ENCODE measurements at regions not wholly inside any gene's neighbourhood (a gene's known extent, or its start where the extent isn't known, plus 50 kb on each side); places are given as distances from the start of the nearest gene placed in this dataset.

DNA sequence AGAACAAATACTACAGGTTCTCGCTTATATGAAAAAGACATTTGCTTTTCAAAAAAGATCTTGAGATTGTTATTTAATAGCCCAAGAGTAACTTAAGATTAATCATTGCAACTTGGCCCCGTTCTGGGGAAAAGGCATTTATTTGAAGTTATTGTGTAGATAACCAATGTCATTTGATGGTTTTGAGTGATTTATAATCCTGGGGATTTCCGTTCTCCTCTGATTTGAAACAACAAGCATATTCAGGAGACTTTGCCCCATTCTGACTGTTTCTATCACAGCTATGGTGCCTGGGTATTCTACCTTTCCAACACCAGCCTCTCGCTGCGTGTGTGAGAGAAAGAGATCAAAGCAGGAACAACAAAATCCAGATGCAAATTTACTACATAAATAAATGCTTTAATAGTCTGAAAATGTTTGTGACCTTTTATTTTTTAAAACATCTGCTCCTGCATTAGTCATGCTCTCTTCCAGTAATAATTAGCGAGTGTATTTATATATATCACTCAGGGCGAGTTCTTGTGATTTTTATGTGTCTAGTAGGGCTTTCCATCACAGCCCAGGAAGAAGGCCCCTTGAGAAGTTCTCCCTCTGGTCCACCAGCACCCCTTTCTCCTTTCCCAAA is 197.9 kb upstream of the FOXQ1 start:
- no peak for DNase-seq

DNA sequence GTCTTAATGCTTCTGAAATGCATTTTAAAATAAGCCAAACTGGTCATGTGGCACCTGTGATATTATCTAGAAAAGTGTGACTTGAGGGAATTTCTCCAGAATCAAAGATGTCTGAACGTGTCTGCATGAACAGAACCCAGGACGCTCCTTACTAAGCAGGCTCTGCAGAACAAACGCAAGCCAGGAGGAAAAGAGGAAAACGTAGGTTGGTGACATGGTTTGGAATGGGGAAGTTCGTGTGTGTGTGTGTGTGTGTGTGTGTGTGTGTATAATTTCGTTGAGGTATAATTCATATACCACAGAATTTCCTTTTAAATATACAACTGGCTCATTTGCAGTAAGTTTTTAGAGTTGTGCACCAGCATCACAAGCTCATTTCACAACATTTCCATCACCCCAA is 200.5 kb upstream of the FOXQ1 start:
- no peak for DNase-seq

DNA sequence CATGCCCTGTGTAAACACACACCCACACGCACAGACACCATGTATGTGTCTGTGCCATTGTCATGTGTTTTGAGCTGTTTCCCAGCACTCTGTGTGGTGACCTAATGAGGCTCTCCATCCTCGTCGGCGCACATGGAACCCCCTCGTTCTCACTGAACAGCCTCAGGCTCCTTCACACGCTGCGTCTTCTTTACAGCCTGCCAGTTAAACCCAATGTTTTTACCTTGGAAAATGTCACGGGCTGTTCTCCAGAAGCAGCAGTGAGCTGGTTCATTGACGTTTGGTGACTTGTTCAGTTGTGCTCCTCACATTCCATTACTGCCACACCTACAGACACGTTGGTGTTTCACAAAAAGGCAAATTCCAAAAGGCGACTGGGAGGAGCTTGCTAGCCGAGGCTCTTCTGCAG is 201.0 kb upstream of the FOXQ1 start:
- no peak for DNase-seq

DNA sequence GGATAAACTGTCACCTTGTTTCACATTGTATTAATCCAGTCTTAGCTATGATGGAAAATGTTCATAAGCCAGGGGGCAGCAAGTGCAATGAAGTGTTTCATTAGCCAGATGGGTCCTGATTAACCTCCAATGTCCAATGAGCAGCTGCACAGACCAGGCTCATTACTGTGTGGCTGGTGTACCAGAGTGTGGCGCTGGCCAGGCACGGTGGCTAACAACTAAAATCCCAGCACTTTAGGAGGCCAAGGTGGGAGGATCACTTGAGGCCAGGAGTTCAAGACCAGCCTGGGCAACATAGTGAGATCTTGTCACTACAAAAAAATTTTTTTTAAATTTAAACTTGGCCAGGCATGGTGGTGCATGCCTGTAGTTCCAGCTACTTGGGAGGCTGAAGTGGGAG is 201.7 kb upstream of the FOXQ1 start:
- DNase-seq: no peak

DNA sequence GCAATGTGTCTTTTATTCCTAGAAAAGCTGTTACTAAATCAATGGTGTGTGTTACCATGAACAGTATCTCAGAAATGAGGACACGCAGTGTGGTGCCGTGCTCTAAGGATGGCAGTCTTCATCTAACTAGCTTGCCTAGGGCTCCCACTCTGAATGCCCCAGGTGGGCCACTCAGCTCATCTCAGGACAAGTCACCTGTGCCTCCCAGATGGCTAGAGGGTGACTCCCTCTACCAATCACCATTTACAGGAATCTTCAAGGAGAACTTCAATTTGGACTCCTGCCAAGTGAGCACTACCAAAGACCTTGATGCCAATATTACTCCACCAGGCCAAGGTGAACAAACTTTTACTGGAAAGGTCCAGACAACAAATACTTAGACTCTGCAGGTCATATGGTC is 202.8 kb upstream of the FOXQ1 start:
- no peak for DNase-seq

DNA sequence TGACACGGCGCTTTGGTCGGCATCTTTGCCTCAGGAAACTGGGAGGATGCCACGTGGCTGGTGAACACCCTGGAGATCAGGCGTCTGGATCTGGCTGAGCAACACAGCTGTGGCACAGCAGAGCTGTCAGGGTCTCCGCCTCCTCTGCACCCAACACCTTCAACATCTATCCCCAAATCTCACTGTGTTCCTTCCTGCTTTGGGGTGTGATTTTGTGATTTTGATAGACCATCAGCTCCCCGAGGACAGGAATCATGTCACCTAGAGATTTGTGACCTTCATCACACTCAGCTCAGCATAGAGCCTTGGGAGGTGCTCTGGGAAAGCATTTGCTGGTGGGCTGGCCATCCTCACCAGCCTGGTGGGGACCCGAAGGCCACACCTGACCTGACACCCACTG is 203.7 kb upstream of the FOXQ1 start:
- DNase-seq: no peak

DNA sequence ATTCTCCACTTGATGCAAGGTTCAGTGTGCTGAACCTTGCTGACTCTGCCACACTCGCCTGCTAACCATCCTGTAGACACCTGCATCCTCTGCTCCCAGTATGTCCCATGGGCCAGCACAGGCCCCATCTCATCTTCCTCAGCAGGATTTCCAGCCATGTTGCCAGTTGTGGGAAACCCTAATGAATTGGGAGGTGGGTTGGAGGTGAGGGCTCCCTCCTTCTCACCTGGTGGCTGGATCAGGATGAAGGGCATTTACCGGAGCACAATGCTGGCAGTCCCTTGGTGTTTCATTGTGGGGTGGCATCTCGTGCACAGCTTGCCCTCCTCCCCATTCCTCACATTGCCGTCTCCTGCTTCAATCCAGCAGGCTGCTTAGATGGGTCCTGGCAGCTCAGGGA is 204.3 kb upstream of the FOXQ1 start:
- no peak for DNase-seq

DNA sequence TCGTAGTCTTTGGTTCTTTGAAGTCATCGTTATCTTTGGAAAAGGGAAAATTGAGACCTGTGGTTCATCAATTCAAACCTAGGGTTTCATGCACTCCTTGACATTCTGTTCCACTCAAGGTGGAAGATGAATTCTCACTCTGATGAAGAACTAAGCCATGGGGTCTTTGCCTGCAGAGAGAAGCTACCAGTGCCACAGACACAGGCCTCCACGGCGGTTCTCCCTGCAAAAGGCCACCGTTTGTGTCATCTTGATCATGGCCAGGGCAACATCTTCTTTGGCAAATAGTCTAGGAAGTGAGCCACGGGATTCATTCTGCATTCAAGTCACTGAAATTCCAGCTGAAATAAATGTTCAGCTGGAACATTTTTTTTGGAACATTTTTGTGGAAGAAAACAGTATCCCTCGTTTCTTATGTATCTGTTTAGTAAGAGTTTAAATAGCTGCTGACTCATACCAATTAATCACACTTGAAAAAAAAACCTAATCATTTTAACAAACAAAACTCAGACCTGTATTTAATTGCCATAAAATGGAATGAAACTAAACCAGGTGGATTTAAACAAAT is 206.0 kb upstream of the FOXQ1 start:
- DNase-seq: no peak

DNA sequence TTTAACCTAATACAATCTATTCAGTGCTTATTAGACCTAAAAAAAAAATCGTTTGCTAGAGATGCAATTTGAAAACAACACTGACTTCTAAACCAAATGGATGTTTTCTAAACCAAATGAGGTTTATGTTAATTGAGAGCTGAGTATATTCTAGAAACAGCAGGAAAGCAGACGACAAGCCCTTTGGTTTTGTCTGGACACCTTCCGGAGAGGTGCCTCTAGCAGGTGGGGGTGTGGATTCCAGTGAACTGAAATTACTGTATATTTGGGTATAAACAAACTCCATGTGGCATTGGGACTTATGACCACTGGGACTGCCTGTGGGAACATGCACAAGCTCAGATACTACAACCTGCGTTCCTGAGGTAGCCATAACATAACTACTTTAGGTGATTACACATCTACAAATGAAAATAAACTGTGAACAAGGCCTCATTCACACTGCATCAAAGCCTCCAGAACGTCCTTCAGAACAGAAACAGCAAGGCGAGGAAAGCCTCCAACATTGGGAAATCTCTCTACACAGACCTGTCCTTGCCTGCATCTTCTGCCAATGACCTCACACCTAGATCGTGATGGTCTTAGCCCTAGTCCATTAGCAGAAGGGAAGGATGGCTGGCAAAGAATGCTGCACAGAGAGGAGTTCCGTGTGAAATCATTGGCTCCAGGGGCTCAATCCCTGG is 206.8 kb upstream of the FOXQ1 start:
- DNase-seq: no peak

DNA sequence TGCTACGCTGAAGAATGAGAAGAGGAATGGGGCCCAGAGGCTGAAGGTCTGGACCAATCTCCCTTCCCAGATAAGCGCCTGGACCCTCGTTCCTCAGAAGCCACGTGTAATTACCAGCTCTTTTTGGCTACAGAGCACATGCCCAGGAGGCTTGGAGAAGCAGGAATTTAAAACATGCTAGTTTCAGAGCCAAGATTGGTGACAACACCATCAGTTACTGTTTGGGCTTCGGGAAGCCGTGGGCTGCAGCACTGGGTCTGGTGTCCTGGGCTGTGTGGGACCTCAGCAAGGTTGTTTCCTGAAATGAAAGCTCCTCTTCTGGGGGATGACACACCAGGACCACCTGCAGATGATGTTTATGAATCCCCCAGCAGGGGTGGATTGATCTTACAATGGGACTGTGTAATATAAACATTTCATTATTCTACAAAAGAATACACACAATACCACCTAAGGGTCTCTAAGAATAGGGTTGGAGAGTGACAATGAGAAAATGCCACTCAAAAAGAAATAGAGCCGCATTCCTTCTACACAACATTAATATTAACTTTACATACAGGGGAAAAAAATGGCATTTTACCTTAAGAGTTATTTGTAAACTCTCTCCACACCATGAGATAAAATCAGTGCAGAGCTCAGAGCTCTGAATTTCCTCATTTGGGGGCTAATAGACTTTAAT is 207.8 kb upstream of the FOXQ1 start:
- DNase-seq: no peak

DNA sequence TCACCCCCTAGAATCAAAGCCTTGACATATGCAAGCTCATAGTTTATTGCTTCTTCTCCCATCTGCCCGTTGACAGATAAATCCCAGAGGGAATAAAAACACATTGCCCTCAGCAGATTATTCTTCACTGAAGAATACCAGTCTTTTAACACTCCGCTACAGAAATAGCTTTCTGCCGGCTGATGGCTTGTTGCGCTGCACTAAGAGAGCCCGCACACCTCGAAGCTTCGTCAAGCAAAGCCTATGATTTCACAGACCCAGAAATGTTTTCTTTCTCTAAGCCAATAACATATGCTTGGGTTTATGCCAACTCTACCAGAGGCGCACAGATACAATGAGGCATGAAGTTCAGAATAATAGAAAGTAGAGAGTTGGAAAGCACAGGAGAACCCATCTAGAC is 208.9 kb upstream of the FOXQ1 start:
- DNase-seq: no peak

DNA sequence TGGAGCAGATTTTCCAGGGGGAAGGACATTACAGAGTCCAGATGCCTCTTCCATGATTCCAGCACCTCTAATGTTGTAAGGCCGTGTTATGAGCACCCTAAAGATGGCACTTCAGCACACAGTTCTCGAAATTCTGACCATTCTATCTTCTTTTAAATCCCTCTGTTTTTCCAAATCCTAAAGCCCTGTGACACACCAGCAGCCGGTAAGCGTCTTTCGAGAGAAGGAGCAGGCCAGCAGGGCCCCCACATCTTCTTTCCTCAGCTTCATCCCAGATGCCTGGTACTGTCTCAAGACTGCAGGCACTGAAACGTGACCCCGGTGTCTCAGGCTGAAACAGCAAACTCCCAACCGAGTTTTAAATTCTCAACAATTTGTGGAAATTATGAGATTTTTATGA is 211.6 kb upstream of the FOXQ1 start:
- DNase-seq: no peak

DNA sequence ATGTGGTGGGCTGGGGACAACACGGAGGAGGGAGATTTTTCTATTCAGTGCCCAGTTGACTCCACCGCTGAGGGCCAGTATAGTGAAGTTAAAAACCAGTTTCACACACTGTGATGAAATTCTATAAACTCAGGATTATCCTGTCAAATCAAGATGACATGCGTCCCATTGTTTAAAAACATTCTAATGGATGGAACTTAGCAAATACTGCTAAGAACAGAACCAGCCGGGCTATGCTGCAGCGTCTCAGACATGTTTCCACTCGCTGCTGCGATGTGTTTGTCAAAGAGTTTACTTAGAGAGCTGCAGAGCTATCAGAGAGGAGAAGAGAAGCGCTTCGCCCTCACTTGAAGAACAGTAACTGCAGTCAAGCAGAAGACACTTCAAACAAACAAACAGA is 212.6 kb upstream of the FOXQ1 start:
- no peak for DNase-seq

DNA sequence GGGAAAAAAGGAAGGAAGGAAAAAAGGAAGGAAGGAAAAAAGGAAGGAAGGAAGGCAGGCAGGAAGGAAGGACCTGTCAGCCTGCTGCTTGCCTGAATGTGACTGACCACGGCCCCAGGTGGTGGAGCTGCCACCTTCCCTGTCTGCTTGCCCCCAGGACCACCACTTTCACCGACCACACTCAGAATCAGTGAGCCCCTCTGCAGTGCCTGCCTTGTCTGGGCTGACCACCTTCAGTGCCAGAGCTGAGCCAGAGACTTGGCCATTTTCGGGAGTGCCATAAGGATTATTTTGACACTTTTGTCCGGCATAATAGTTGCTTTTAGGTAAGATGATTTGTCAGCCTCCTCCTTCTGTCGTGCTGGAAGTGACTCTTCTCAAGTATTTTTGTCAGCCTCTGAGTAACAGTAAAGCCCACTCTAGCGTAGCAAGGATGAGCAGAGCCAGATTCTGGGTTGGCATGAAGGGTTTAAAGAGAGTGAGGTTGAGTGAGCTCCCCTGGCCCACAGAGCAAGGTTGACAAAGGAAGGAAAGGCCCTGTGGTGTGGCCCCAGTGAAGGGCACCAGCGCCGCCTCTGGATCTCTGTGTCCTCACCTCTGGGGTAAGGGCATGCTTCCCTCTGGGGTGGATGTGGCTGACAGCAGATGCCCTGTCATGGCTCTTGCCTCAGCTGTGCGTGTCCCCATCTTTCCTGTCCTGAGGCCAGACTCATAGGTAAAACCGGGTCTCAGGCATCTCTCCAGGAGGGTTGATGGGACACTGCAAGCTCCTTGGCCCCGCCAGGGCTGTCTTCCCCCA is 214.7 kb upstream of the FOXQ1 start:
- DNase-seq: no peak

DNA sequence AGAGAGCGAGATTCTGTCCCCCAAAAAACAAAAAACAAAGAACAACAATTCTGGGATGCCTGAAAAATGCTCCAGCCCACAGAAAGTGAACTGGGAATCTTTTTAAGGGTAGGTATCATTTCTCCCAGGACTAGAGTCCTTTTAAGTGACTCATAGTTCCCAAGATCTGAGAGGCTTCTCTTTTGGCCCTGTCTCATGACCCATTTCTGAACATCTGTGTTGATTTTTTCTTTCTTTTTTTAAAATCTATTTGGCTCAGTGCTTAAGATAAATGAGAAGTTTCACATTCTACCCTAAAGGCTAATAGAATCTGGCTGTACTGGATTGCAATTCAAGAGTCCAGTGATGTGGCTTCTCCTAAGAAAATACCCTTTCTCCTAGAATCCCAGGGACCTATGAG is 217.6 kb upstream of the FOXQ1 start:
- no peak for DNase-seq

DNA sequence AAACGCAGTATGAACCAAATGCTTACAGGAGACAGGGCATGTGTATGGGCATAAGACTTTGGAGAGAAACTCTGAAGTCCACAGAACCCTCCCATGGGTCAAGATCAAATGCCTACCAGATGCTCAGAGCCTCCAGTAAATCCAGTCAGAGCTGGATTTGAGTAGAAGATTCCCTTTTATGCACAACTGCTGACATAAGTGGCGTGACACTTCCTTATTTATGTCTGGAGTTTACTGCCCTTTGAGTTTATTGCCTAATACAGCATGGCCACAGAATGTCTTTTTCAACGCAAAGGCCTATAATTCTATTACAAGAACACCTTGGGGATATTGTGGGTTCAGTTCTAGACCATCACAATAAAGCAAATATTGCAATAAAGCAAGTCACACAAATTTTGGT is 220.0 kb upstream of the FOXQ1 start:
- no peak for DNase-seq

DNA sequence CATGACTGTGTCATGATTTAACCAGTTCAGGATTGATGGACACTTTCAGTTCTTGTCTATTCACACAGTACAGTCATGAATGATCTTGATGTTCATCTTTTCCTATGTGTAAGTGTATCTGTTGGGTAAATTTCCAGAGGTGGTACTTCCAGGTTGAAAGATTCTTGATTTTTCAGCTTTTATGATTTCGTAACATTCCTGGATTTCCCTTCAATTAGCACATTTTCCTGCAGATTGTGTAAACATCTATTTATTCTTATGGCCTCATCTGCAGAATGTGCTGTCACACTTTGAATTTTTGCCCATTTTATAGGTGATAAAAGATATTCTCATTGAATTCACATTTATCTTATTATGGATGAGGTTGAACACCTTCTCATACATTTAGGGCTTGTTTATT is 222.0 kb upstream of the FOXQ1 start:
- DNase-seq: no peak

DNA sequence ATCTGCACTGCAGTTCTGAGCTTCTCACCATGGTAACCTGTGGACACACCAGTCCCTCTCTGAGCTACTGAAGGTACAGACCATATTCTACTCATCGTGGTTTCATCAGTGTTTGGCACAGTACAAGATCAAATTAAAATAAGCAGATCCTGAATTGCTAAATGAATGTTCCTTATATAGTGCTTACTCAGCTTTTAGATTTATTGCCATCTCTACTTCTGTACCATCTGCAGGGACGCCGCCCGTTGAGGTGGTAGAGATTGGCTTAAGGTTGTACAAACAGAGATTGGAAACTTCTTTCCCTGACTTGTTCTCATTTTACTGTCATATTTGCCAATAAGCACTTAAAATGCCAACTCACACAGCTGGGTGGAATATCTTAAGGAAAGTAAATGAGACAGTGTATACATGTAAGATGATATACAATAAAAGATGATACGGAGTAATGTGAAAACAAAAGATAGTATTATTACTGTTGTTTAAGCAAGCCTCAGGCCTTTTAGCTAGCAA is 223.4 kb upstream of the FOXQ1 start:
- no peak for DNase-seq

DNA sequence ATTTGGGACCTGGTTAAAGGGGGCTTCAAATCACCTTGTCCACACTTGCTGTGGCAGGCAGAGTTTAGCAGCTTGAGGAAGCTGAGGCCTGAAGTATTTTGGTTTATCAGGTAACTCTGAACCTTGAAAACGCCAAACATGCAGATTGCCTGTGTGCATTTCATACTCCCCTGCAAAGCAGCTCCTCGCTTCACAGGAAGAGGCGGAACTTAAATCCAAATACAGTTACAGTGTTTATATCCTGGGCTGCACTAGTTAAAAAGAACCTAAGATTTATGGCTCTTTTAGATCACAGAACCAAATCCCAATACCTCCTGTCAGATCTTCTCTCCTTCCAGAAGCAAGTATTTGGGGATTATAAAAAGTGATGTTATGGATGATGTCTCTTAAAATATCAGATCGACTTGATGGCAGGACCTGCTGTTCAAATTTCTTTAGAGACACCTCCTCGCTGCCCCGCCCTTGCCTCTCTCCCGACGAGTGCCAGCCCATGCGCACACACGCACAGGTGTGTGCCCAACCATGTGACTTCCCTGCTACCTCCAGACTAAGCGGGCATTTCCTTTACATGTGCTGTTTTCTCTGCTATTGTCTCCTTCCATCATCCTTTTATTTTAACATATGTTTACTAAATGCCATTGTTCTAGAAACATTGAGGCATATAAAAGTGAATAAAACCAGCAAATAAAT is 224.6 kb upstream of the FOXQ1 start:
- no peak for DNase-seq

DNA sequence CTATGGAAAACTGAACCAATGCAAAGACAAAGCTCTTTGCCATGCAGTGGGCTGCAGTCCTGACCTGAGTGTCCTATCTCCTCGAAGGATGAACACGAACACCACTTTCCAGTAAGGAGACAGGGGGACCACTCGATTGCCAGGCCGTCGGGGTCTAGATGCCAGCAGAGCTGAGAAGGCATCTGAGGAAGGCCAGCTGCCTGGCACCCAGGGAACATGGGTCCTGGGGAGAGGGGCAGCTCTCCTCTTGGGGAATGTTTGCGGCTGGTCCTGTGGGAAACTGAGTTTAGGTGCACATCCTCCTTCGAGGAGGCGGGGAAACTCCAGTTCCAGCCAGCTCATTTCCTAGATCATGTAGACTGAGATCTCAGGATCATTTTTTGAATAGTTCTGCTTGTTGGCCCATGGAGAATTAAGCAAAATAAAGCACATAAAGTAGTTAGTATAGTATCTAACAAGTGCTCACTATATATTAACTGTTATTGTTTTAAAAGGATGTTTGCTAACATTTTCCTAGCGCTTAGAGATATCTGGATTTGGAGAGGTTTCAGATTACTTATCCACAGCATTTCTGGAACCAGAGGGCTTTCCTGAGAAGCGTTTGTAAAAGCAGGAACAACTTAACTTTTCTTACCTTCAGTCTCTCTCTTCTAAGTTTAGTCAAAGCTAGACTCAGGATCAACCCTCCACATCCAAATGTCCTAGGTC is 225.3 kb upstream of the FOXQ1 start:
- no peak for DNase-seq

DNA sequence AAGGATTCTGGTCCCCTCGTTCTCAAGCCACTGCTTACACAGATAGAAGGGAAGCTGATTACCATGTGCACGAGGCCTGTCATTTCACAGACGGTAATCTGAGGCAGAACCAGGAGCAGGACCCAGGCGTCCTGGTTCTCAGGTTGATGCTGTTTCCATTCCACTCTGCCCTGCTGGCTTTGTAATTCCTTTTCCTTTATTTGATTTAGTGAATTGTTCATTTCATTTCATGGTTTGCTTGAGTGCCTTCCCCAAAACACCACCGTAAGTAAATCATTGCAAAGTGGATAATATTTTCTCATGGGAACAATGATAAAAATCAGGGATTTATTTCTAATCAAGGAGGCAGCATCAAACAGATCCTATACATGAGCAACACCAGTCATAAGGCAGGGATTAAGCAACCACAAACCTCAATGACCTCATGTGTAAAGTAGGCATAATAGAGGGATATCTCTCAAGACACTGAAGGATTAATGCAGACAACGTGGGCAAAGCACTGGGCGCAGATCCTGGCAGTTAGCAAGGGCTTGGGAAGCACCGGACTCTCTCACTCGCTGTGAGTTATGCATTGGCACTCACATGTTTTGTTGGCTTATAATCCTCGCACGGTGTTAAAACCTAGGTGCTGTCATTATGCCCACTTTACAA is 229.5 kb upstream of the FOXQ1 start:
- DNase-seq: no peak
